GM23338 (cell line): ENCODE measurements at regions not wholly inside any gene's neighbourhood (a gene's known extent, or its start where the extent isn't known, plus 50 kb on each side); places are given as distances from the start of the nearest gene placed in this dataset.

ENCODE experiments used
- ATAC-seq: fragments of 200-7000 bp; cut with Tn5 transposase; 3 replicates; pipeline ENCODE4 v1.9.1; 2020
- DNase-seq: peaks from one replicate; pipeline ENCODE4 v3.0.0-alpha.2; 2015; ENCODE audit warnings: low spot score
- H2AFZ ChIP-seq: fragments of 200-600 bp; sonication (generic); 2 replicates; pipeline ENCODE4 v1.8.0; 2016; ENCODE audit warnings: antibody characterized with exemption, mild to moderate bottlenecking, moderate library complexity
- H3F3A ChIP-seq: fragments of 200-600 bp; sonication (generic); replicated peaks from 2 replicates; pipeline ENCODE4 v1.8.0; 2017; ENCODE audit warnings: antibody characterized with exemption, mixed run types, low read depth
- H3K27ac ChIP-seq: fragments of 200-600 bp; sonication (generic); 2 replicates; pipeline ENCODE4 v1.6.1; 2016; ENCODE audit warnings: low read depth
- H3K27me3 ChIP-seq: fragments of 200-600 bp; sonication (generic); 2 replicates; pipeline ENCODE4 v1.8.0; 2016; ENCODE audit warnings: mild to moderate bottlenecking, mixed run types, moderate library complexity; ENCODE audit not compliant: insufficient read depth
- H3K36me3 ChIP-seq: fragments of 200-600 bp; sonication (generic); 2 replicates; pipeline ENCODE4 v1.8.0; 2016; ENCODE audit warnings: mild to moderate bottlenecking; ENCODE audit not compliant: insufficient read depth
- H3K4me1 ChIP-seq: fragments of 200-600 bp; sonication (generic); 2 replicates; pipeline ENCODE4 v1.8.0; 2016; ENCODE audit warnings: mild to moderate bottlenecking, moderate library complexity; ENCODE audit not compliant: insufficient read depth
- H3K4me2 ChIP-seq: fragments of 200-600 bp; sonication (generic); 2 replicates; pipeline ENCODE4 v1.7.1; 2017; ENCODE audit warnings: mixed run types
- H3K4me3 ChIP-seq: fragments of 200-600 bp; sonication (generic); 2 replicates; pipeline ENCODE4 v1.6.1; 2016; ENCODE audit warnings: mixed run types
- H3K79me2 ChIP-seq: fragments of 200-600 bp; sonication (generic); replicated peaks from 2 replicates; pipeline ENCODE4 v1.8.0; 2017; ENCODE audit warnings: mild to moderate bottlenecking; ENCODE audit not compliant: insufficient read depth
- H3K9me2 ChIP-seq: fragments of 200-600 bp; sonication (generic); 2 replicates; pipeline ENCODE4 v1.8.0; 2017; ENCODE audit not compliant: insufficient read depth
- H4K20me1 ChIP-seq: fragments of 200-600 bp; sonication (generic); replicated peaks from 2 replicates; pipeline ENCODE4 v1.8.0; 2017; ENCODE audit warnings: mild to moderate bottlenecking; ENCODE audit not compliant: insufficient read depth
- H3K27ac Mint-ChIP-seq: 2 replicates; pipeline ENCODE4 v1.8.0; 2020; ENCODE audit warnings: inconsistent platforms, mild to moderate bottlenecking, moderate library complexity, mixed read lengths
- H3K27me3 Mint-ChIP-seq: 3 replicates; pipeline ENCODE4 v1.8.0; 2022; ENCODE audit warnings: low read depth, mild to moderate bottlenecking, moderate library complexity, mixed read lengths, inconsistent platforms; ENCODE audit not compliant: insufficient read depth, poor library complexity
- H3K36me3 Mint-ChIP-seq: 3 replicates; pipeline ENCODE4 v1.8.0; 2021; ENCODE audit warnings: low read depth, mild to moderate bottlenecking, inconsistent platforms, moderate library complexity, mixed read lengths
- H3K4me1 Mint-ChIP-seq: 3 replicates; pipeline ENCODE4 v1.8.0; 2020; ENCODE audit warnings: mild to moderate bottlenecking, inconsistent platforms, mixed read lengths
- H3K4me3 Mint-ChIP-seq: 3 replicates; pipeline ENCODE4 v1.8.0; 2021; ENCODE audit warnings: moderate library complexity, mild to moderate bottlenecking, inconsistent platforms, mixed read lengths
- H3K9me3 Mint-ChIP-seq: 3 replicates; pipeline ENCODE4 v1.8.0; 2020; ENCODE audit warnings: moderate library complexity, mild to moderate bottlenecking, inconsistent platforms, mixed read lengths
- CREB1 ChIP-seq: fragments of 250-450 bp; sonication (Bioruptor Pico); IDR thresholded peaks from 2 replicates; pipeline ENCODE4 v1.5.0; 2020; ENCODE audit warnings: low read depth, mild to moderate bottlenecking, moderate library complexity
- CTCF ChIP-seq, 2 experiments: fragments of 200-600 bp in 1 of 2; sonication (generic) in 1 of 2; conservative IDR thresholded peaks; 2 replicates each; pipeline versions ENCODE4 v1.5.1 to v1.6.1; 2016 to 2017; ENCODE audit warnings: antibody characterized with exemption in 2 of 2, low read depth in 2 of 2, mild to moderate bottlenecking in 2 of 2, moderate library complexity in 1 of 2
- ETS1 ChIP-seq: IDR thresholded peaks from 2 replicates; pipeline ENCODE4 v1.6.1; 2016; ENCODE audit warnings: antibody characterized with exemption
- EZH2 ChIP-seq: fragments of 200-600 bp; sonication (generic); IDR thresholded peaks from one replicate; pipeline ENCODE4 v1.8.0; 2017; ENCODE audit warnings: antibody characterized with exemption, mild to moderate bottlenecking, low read depth; ENCODE audit not compliant: unreplicated experiment
- EZH2phosphoT487 ChIP-seq: fragments of 200-600 bp; sonication (generic); IDR thresholded peaks from one replicate; pipeline ENCODE4 v1.8.1; 2018; ENCODE audit warnings: antibody characterized with exemption; ENCODE audit not compliant: unreplicated experiment
- JUNB ChIP-seq: IDR thresholded peaks from one replicate; pipeline ENCODE4 v1.6.1; 2016; ENCODE audit warnings: antibody characterized with exemption; ENCODE audit not compliant: unreplicated experiment
- NANOG ChIP-seq: IDR thresholded peaks from 2 replicates; pipeline ENCODE4 v1.6.1; 2016; ENCODE audit warnings: antibody characterized with exemption, borderline replicate concordance
- POLR2AphosphoS5 ChIP-seq: IDR thresholded peaks from 2 replicates; pipeline ENCODE4 v1.6.1; 2016; ENCODE audit warnings: antibody characterized with exemption, low read depth
- REST ChIP-seq: IDR thresholded peaks from one replicate; pipeline ENCODE4 v1.6.1; 2018; ENCODE audit warnings: antibody characterized with exemption; ENCODE audit not compliant: unreplicated experiment
- STAT1 ChIP-seq: IDR thresholded peaks from one replicate; pipeline ENCODE4 v1.6.1; 2016; ENCODE audit warnings: antibody characterized with exemption; ENCODE audit not compliant: unreplicated experiment
- ZNF114 ChIP-seq: fragments of 250-450 bp; sonication (Bioruptor Pico); IDR thresholded peaks from 2 replicates; pipeline ENCODE4 v1.5.0; 2020; ENCODE audit warnings: mild to moderate bottlenecking, moderate library complexity
- ZNF331 ChIP-seq: fragments of 250-450 bp; sonication (Bioruptor Pico); IDR thresholded peaks from 2 replicates; pipeline ENCODE4 v1.5.0; 2020; ENCODE audit warnings: low read depth, mild to moderate bottlenecking, moderate library complexity
- ZNF462 ChIP-seq: fragments of 250-450 bp; sonication (Bioruptor Pico); IDR thresholded peaks from 2 replicates; pipeline ENCODE4 v1.5.0; 2020; ENCODE audit warnings: mild to moderate bottlenecking, moderate library complexity

GRCh38 chr3:68328049-68328448, 604.3 kb downstream of the TAFA4 start:
- no peak overlapping the region for H3K4me2 ChIP-seq
- H3F3A ChIP-seq: no peaks in the 10 kb centered on the region
- H3K4me1 ChIP-seq: no peaks in the 10 kb centered on the region
- H3K27me3 Mint-ChIP-seq: no peaks in the 10 kb centered on the region
- H3K4me1 Mint-ChIP-seq: no peaks in the 10 kb centered on the region; the same call in 2 of the 3 replicates
- no peak overlapping the region for H3K4me3 Mint-ChIP-seq
- H3K36me3 Mint-ChIP-seq: no peaks in the 10 kb centered on the region
- H3K9me2 ChIP-seq: no peaks in the 10 kb centered on the region
- no peaks in the 10 kb centered on the region for H3K9me3 Mint-ChIP-seq
- no peaks in the 10 kb centered on the region for H3K36me3 ChIP-seq
- ATAC-seq (no peak), DNase-seq (no peak)
- H4K20me1 ChIP-seq: no peaks in the 10 kb centered on the region
- no peak overlapping the region for H2AFZ ChIP-seq
- H3K27ac Mint-ChIP-seq: no peak overlapping the region
- no peak for TF ChIP-seq REST
- TF ChIP-seq CREB1 (CRISPR knock-in tag): no peak
- no peak for TF ChIP-seq STAT1
- TF ChIP-seq ZNF331: no peak
- no peak for TF ChIP-seq JUNB
- TF ChIP-seq NANOG: no peak
- TF ChIP-seq EZH2: no peak
- TF ChIP-seq ETS1: no peak
- no peak for TF ChIP-seq ZNF462 (CRISPR knock-in tag)
- no peak for TF ChIP-seq EZH2phosphoT487
- no peak for TF ChIP-seq CTCF (conservative IDR thresholded peaks at IDR 0.05; ENCODE audit: low read depth in 2 of 2)
- TF ChIP-seq ZNF114 (CRISPR knock-in tag): no peak
- TF ChIP-seq POLR2AphosphoS5: no peak
- H3K79me2 ChIP-seq: no peaks in the 10 kb centered on the region
- no peak overlapping the region for H3K27ac ChIP-seq
- no peaks in the 10 kb centered on the region for H3K27me3 ChIP-seq
- no peak overlapping the region for H3K4me3 ChIP-seq
